ENCODE measurements at regions not wholly inside any gene's neighbourhood (a gene's known extent, or its start where the extent isn't known, plus 50 kb on each side); places are given as distances from the start of the nearest gene placed in this dataset.
"Not testable (repeated sequence)": the region's sequence is repeated elsewhere in the genome, so short reads cannot be mapped to it uniquely, and the experiment has no call there.

DNA sequence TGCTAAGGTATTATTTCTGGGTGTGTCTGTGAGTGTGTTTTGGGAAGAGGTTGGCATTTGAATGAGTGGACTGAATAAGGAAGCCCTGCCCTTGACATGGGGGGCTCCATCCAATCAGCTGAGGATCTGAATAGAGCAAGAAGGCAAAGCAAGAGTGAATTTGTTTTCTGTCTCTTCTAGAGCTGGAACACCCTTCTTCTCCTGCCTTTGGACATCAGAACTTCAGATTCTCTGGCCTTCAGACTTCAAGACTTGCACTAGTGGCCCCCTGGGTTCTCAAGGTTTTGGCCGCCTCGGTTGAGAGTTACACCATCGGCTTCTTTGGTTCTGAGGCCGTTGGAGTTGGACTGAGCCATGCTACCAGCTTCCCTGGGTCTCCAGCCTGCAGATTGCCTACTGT, 448.6 kb downstream of the SHISA9 start:
- no peaks in the 10 kb centered on the region for H3K4me1 ChIP-seq (ENCODE audit: insufficient read depth, low read length, severe bottlenecking)

GRCh38 chr16:13351181-13351580, 449.8 kb downstream of the SHISA9 start:
- Histone ChIP-seq H4K20me1 (ENCODE audit: insufficient read depth, low read length) (no peaks in the 10 kb centered on the region), H3K9ac (ENCODE audit: low read length) (no peak overlapping the region), H3K9me2 (ENCODE audit: low read depth, low read length) (no peaks in the 10 kb centered on the region), H3K4me3 (ENCODE audit: low read depth, low read length, poor library complexity, severe bottlenecking) (no peak overlapping the region), H3K27ac (ENCODE audit: low read depth, low read length, poor library complexity, severe bottlenecking) (no peak overlapping the region), H3K27me3 (ENCODE audit: insufficient read depth, low read length) (no peaks in the 10 kb centered on the region), H3K9me3 (ENCODE audit: low read length) (no peaks in the 10 kb centered on the region), H3K79me2 (ENCODE audit: insufficient read depth, low read length) (no peaks in the 10 kb centered on the region), H3F3A (ENCODE audit: insufficient read depth, low read length) (no peaks in the 10 kb centered on the region), H3K4me2 (ENCODE audit: low read length) (no peak overlapping the region), H3K36me3 (ENCODE audit: insufficient read depth, low read length) (no peaks in the 10 kb centered on the region), H2AFZ (ENCODE audit: low read length) (no peak overlapping the region), H3K4me1 (ENCODE audit: insufficient read depth, low read length, severe bottlenecking) (no peaks in the 10 kb centered on the region)
- no peak for TF ChIP-seq EZH2 (IDR thresholded peaks at IDR 0.05; ENCODE audit: borderline replicate concordance, low read length)
- no peak for TF ChIP-seq CTCF (IDR thresholded peaks at IDR 0.05; ENCODE audit: low read length)

More for the DNA sequence above, 448.6 kb downstream of the SHISA9 start:
- TF ChIP-seq EZH2 (IDR thresholded peaks at IDR 0.05; ENCODE audit: borderline replicate concordance, low read length) = no peak
- TF ChIP-seq CTCF (IDR thresholded peaks at IDR 0.05; ENCODE audit: low read length) = no peak
- no peaks in the 10 kb centered on the region for H3K36me3 ChIP-seq (ENCODE audit: insufficient read depth, low read length)
- H2AFZ ChIP-seq (ENCODE audit: low read length) = no peak overlapping the region
- no peaks in the 10 kb centered on the region for H3F3A ChIP-seq (ENCODE audit: insufficient read depth, low read length)
- no peak overlapping the region for H3K9ac ChIP-seq (ENCODE audit: low read length)
- no peak overlapping the region for H3K4me3 ChIP-seq (ENCODE audit: low read depth, low read length, poor library complexity, severe bottlenecking)
- no peaks in the 10 kb centered on the region for H4K20me1 ChIP-seq (ENCODE audit: insufficient read depth, low read length)
- H3K79me2 ChIP-seq (ENCODE audit: insufficient read depth, low read length) = no peaks in the 10 kb centered on the region
- H3K27ac ChIP-seq (ENCODE audit: low read depth, low read length, poor library complexity, severe bottlenecking) = no peak overlapping the region
- H3K9me2 ChIP-seq (ENCODE audit: low read depth, low read length) = no peaks in the 10 kb centered on the region
- no peak overlapping the region for H3K4me2 ChIP-seq (ENCODE audit: low read length)
- no peaks in the 10 kb centered on the region for H3K9me3 ChIP-seq (ENCODE audit: low read length)
- no peaks in the 10 kb centered on the region for H3K27me3 ChIP-seq (ENCODE audit: insufficient read depth, low read length)

DNA sequence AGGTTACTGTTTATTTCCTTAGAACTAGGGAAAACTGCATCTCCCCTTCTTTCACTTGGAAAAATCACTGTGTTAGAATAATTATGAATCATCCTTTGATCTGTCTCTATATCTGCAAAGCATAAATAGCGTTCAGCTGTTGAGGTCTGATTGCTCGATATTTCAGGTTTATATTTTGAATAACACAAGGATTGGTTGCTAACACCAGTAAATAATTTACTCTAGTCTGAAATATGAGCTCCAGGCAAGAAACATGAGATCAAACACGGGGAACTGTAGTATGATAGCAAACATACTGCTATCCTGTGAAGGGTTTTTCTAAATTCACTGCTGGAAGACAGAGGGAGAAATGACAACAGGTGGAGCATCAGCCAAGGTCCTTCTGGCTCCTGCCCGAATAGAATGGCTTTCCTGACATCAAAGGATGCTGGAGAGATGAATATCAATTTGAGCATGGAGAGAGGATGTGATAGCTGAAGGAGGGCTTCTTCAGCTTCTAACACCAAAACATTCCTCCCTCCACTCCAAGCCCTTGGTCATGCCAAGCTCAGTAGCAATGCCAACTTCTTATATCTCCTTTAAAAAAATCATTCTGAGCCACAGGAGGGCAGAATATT, 450.3 kb downstream of the SHISA9 start:
- Histone ChIP-seq H3K9ac (ENCODE audit: low read length) (no peak overlapping the region), H3K4me1 (ENCODE audit: insufficient read depth, low read length, severe bottlenecking) (no peaks in the 10 kb centered on the region), H3K9me3 (ENCODE audit: low read length) (no peaks in the 10 kb centered on the region), H3F3A (ENCODE audit: insufficient read depth, low read length) (no peaks in the 10 kb centered on the region), H3K9me2 (ENCODE audit: low read depth, low read length) (no peaks in the 10 kb centered on the region), H2AFZ (ENCODE audit: low read length) (no peak overlapping the region), H3K27ac (ENCODE audit: low read depth, low read length, poor library complexity, severe bottlenecking) (no peak overlapping the region), H3K4me3 (ENCODE audit: low read depth, low read length, poor library complexity, severe bottlenecking) (no peak overlapping the region), H3K4me2 (ENCODE audit: low read length) (no peak overlapping the region), H3K79me2 (ENCODE audit: insufficient read depth, low read length) (no peaks in the 10 kb centered on the region), H4K20me1 (ENCODE audit: insufficient read depth, low read length) (no peaks in the 10 kb centered on the region), H3K36me3 (ENCODE audit: insufficient read depth, low read length) (no peaks in the 10 kb centered on the region), H3K27me3 (ENCODE audit: insufficient read depth, low read length) (no peaks in the 10 kb centered on the region)
- TF ChIP-seq CTCF (IDR thresholded peaks at IDR 0.05; ENCODE audit: low read length) (no peak), EZH2 (IDR thresholded peaks at IDR 0.05; ENCODE audit: borderline replicate concordance, low read length) (no peak)

DNA sequence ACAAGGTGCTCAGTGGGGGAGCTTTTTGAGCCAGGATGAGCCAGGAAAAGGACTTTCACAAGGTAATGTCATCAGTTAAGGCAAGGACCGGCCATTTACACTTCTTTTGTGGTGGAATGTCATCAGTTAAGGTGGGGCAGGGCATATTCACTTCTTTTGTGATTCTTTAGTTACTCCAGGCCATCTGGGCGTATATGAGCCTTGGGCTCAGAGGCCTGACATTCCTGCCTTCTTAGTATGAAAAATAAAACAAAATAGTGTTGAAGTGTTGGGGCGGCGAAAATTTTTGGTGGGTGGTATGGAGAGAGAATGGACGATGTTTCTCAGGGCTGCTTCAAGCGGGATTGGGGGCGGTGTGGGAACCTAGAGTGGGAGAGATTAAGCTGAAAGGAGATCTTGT, 451.4 kb downstream of the SHISA9 start:
- H3K27me3 ChIP-seq (ENCODE audit: insufficient read depth, low read length); H3K36me3 ChIP-seq (ENCODE audit: insufficient read depth, low read length): not testable (repeated sequence)

GRCh38 chr16:13357842-13358241, 456.4 kb downstream of the SHISA9 start:
- not testable (repeated sequence) for H2AFZ ChIP-seq (ENCODE audit: low read length); H3K9ac ChIP-seq (ENCODE audit: low read length); H3K4me2 ChIP-seq (ENCODE audit: low read length); H3K9me2 ChIP-seq (ENCODE audit: low read depth, low read length); H3K4me1 ChIP-seq (ENCODE audit: insufficient read depth, low read length, severe bottlenecking); H3K79me2 ChIP-seq (ENCODE audit: insufficient read depth, low read length); H3F3A ChIP-seq (ENCODE audit: insufficient read depth, low read length); H4K20me1 ChIP-seq (ENCODE audit: insufficient read depth, low read length); H3K27ac ChIP-seq (ENCODE audit: low read depth, low read length, poor library complexity, severe bottlenecking); H3K4me3 ChIP-seq (ENCODE audit: low read depth, low read length, poor library complexity, severe bottlenecking); H3K27me3 ChIP-seq (ENCODE audit: insufficient read depth, low read length); H3K36me3 ChIP-seq (ENCODE audit: insufficient read depth, low read length)
- H3K9me3 ChIP-seq (ENCODE audit: low read length) = peaks cover 15% of the 10 kb centered on the region

More for the DNA sequence above, 451.4 kb downstream of the SHISA9 start:
- not testable (repeated sequence) for H3K9me2 ChIP-seq (ENCODE audit: low read depth, low read length); H3F3A ChIP-seq (ENCODE audit: insufficient read depth, low read length); H3K27ac ChIP-seq (ENCODE audit: low read depth, low read length, poor library complexity, severe bottlenecking); H3K9ac ChIP-seq (ENCODE audit: low read length); H3K9me3 ChIP-seq (ENCODE audit: low read length); H4K20me1 ChIP-seq (ENCODE audit: insufficient read depth, low read length); H3K4me2 ChIP-seq (ENCODE audit: low read length); H3K79me2 ChIP-seq (ENCODE audit: insufficient read depth, low read length); H3K4me1 ChIP-seq (ENCODE audit: insufficient read depth, low read length, severe bottlenecking); H3K4me3 ChIP-seq (ENCODE audit: low read depth, low read length, poor library complexity, severe bottlenecking); H2AFZ ChIP-seq (ENCODE audit: low read length)
